GM23248 (cell line): ENCODE measurements at regions not wholly inside any gene's neighbourhood (a gene's known extent, or its start where the extent isn't known, plus 50 kb on each side); places are given as distances from the start of the nearest gene placed in this dataset.

Source experiments
- DNase-seq: peaks from one replicate; pipeline ENCODE4 v3.0.0-alpha.2; 2015
- H2AFZ ChIP-seq: fragments of 200-600 bp; sonication (generic); 2 replicates; pipeline ENCODE4 v1.6.1; 2016; ENCODE audit warnings: antibody characterized with exemption
- H3F3A ChIP-seq: fragments of 200-600 bp; sonication (generic); 2 replicates; pipeline ENCODE4 v1.6.1; 2016; ENCODE audit warnings: mild to moderate bottlenecking, antibody characterized with exemption, mixed run types; ENCODE audit not compliant: insufficient read depth
- H3K27ac ChIP-seq: fragments of 200-600 bp; sonication (generic); 2 replicates; pipeline ENCODE4 v1.5.1; 2016; ENCODE audit warnings: mild to moderate bottlenecking
- H3K27me3 ChIP-seq: fragments of 200-600 bp; sonication (generic); replicated peaks from 2 replicates; pipeline ENCODE4 v1.6.1; 2016; ENCODE audit warnings: mild to moderate bottlenecking; ENCODE audit not compliant: insufficient read depth
- H3K36me3 ChIP-seq: fragments of 200-600 bp; sonication (generic); 2 replicates; pipeline ENCODE4 v1.6.1; 2016; ENCODE audit warnings: low read depth, mild to moderate bottlenecking
- H3K4me1 ChIP-seq: fragments of 200-600 bp; sonication (generic); 2 replicates; pipeline ENCODE4 v1.6.1; 2016; ENCODE audit warnings: mild to moderate bottlenecking; ENCODE audit not compliant: insufficient read depth
- H3K4me2 ChIP-seq: fragments of 200-600 bp; sonication (generic); one replicate; pipeline ENCODE4 v1.6.1; 2016; ENCODE audit warnings: mild to moderate bottlenecking; ENCODE audit not compliant: unreplicated experiment
- H3K4me3 ChIP-seq: fragments of 200-600 bp; sonication (generic); 2 replicates; pipeline ENCODE4 v1.5.1; 2016; ENCODE audit warnings: mild to moderate bottlenecking
- H3K79me2 ChIP-seq: fragments of 200-600 bp; sonication (generic); 2 replicates; pipeline ENCODE4 v1.6.1; 2016; ENCODE audit warnings: mild to moderate bottlenecking; ENCODE audit not compliant: insufficient read depth
- H3K9ac ChIP-seq: fragments of 200-600 bp; sonication (generic); 2 replicates; pipeline ENCODE4 v1.6.1; 2016; ENCODE audit warnings: mild to moderate bottlenecking
- H3K9me2 ChIP-seq: fragments of 200-600 bp; sonication (generic); 2 replicates; pipeline ENCODE4 v1.6.1; 2016; ENCODE audit warnings: mixed run types, mild to moderate bottlenecking, moderate library complexity; ENCODE audit not compliant: insufficient read depth
- H3K9me3 ChIP-seq: fragments of 200-600 bp; sonication (generic); one replicate; pipeline ENCODE4 v1.6.1; 2017; ENCODE audit warnings: low read depth
- H4K20me1 ChIP-seq: fragments of 200-600 bp; sonication (generic); 2 replicates; pipeline ENCODE4 v1.6.0; 2016; ENCODE audit not compliant: insufficient read depth
- EZH2 ChIP-seq: fragments of 200-600 bp; sonication (generic); IDR thresholded peaks from 2 replicates; pipeline ENCODE4 v1.6.1; 2018; ENCODE audit warnings: antibody characterized with exemption, mild to moderate bottlenecking; ENCODE audit not compliant: insufficient read depth, poor library complexity, severe bottlenecking
- EZH2phosphoT487 ChIP-seq: fragments of 200-600 bp; sonication (generic); IDR thresholded peaks from 2 replicates; pipeline ENCODE4 v1.6.1; 2018; ENCODE audit warnings: antibody characterized with exemption, moderate library complexity, mild to moderate bottlenecking, low read depth; ENCODE audit not compliant: insufficient read depth
- WGBS, 2 experiments: methylation state at CpG; one replicate each; pipeline ENCODE4 v1.1.6; 2015 to 2017; ENCODE audit warnings: low lambda C conversion rate in 2 of 2, low coverage in 1 of 2; ENCODE audit errors: missing lambda C conversion rate in 2 of 2; 5-methylcytosine and 5-hydroxymethylcytosine counted together
- in situ Hi-C: fragments of 300-500 bp; cut with MboI; formaldehyde crosslinking; loops from 2 replicates; pipeline ENCODE4 v1.15.0; 2020

- Histone ChIP-seq H3F3A (peaks cover 39% of the 10 kb centered on the region), H3K9me2 (no peaks in the 10 kb centered on the region), H3K27ac (no peak overlapping the region), H3K27me3 (no peaks in the 10 kb centered on the region), H4K20me1 (no peaks in the 10 kb centered on the region), H3K79me2 (no peaks in the 10 kb centered on the region), H3K4me2 (no peak overlapping the region), H3K9ac (no peak overlapping the region), H2AFZ (no peak overlapping the region), H3K4me3 (no peak overlapping the region), H3K9me3 (no peaks in the 10 kb centered on the region), H3K36me3 (no peaks in the 10 kb centered on the region), H3K4me1 (peaks cover 36% of the 10 kb centered on the region)
- TF ChIP-seq EZH2phosphoT487 (no peak), EZH2 (no peak)
- 100% methylated on average over 1 of the region's 1 CpG for WGBS, 2 experiments
- DNase-seq, result no peak
- in situ Hi-C loops, result no loop called here
Measured at GRCh38 chr9:108104991-108105390, 615.4 kb upstream of the KLF4 start.

GRCh38 chr9:108103046-108103693, 613.6 kb upstream of the KLF4 start:
- peak overlapping the region; percentile 3 for H3K4me2 ChIP-seq
- DNase-seq, result peak; percentile 56
- H3K9ac ChIP-seq, result no peak overlapping the region
- H3K36me3 ChIP-seq, result no peaks in the 10 kb centered on the region
- H4K20me1 ChIP-seq, result no peaks in the 10 kb centered on the region
- 68 to 80% methylated on average over 1 of the region's 1 CpG for WGBS, 2 experiments
- H3K9me2 ChIP-seq, result no peaks in the 10 kb centered on the region
- H3K9me3 ChIP-seq, result no peaks in the 10 kb centered on the region
- H2AFZ ChIP-seq, result no peak overlapping the region
- no peak for TF ChIP-seq EZH2
- TF ChIP-seq EZH2phosphoT487, result no peak
- H3K27ac ChIP-seq, result no peak overlapping the region
- H3F3A ChIP-seq, result peaks cover 21% of the 10 kb centered on the region
- in situ Hi-C loops, result no loop called here
- H3K4me3 ChIP-seq, result no peak overlapping the region
- no peaks in the 10 kb centered on the region for H3K27me3 ChIP-seq
- H3K4me1 ChIP-seq, result peaks cover 18% of the 10 kb centered on the region
- no peaks in the 10 kb centered on the region for H3K79me2 ChIP-seq

GRCh38 chr9:108101410-108101809, 611.8 kb upstream of the KLF4 start:
- TF ChIP-seq EZH2phosphoT487 (no peak), EZH2 (no peak)
- Histone ChIP-seq H3K4me3 (no peak overlapping the region), H2AFZ (no peak overlapping the region), H3K4me2 (no peak overlapping the region), H3K4me1 (peaks cover 14% of the 10 kb centered on the region), H3K27ac (no peak overlapping the region), H3K79me2 (no peaks in the 10 kb centered on the region), H3K36me3 (no peaks in the 10 kb centered on the region), H3K9ac (no peak overlapping the region), H3K9me3 (no peaks in the 10 kb centered on the region), H3K9me2 (no peaks in the 10 kb centered on the region), H3K27me3 (no peaks in the 10 kb centered on the region), H3F3A (peaks cover 15% of the 10 kb centered on the region), H4K20me1 (no peaks in the 10 kb centered on the region)
- in situ Hi-C loops, result no loop called here
- DNase-seq, result no peak
- WGBS, 2 experiments, result 100% methylated on average over 1 of the region's 1 CpG

- Histone ChIP-seq H3F3A (peaks cover 15% of the 10 kb centered on the region), H3K27ac (no peak overlapping the region), H3K4me1 (peaks cover 14% of the 10 kb centered on the region), H3K9ac (no peak overlapping the region), H3K9me2 (no peaks in the 10 kb centered on the region), H2AFZ (no peak overlapping the region), H3K36me3 (no peaks in the 10 kb centered on the region), H3K4me3 (no peak overlapping the region), H3K27me3 (no peaks in the 10 kb centered on the region), H3K4me2 (no peak overlapping the region), H3K9me3 (no peaks in the 10 kb centered on the region), H3K79me2 (no peaks in the 10 kb centered on the region), H4K20me1 (no peaks in the 10 kb centered on the region)
- no peak for DNase-seq
- TF ChIP-seq EZH2phosphoT487 (no peak), EZH2 (no peak)
- in situ Hi-C loops, result no loop called here
- 80 to 83% methylated on average over 6 of the region's 6 CpGs for WGBS, 2 experiments
Measured at GRCh38 chr9:108100571-108100970, 611.0 kb upstream of the KLF4 start.
